ENCODE measurements at regions not wholly inside any gene's neighbourhood (a gene's known extent, or its start where the extent isn't known, plus 50 kb on each side); places are given as distances from the start of the nearest gene placed in this dataset.

DNA sequence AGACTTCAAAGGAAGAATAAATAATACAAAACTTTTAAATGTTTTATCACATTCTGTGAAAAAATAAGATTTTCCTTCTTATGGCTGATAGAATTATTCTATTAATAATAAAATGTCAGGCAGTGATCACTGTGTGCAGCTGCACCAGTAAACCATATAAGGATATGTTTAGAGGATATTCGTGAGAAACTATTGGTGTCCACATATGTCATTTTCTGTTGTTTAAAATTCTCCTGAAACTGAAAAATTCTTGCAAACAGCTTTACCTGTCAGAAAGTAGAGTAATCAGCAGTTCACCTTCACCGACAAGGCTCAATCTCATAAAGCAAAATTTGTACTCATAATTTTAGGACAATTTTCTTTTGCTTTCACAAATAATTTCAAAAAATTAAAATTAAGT lies 170.1 kb upstream of the KCNH7 start:
- H3K27me3 ChIP-seq (ENCODE audit: low read depth): no peaks in the 10 kb centered on the region
- TF ChIP-seq, protein P1, sequence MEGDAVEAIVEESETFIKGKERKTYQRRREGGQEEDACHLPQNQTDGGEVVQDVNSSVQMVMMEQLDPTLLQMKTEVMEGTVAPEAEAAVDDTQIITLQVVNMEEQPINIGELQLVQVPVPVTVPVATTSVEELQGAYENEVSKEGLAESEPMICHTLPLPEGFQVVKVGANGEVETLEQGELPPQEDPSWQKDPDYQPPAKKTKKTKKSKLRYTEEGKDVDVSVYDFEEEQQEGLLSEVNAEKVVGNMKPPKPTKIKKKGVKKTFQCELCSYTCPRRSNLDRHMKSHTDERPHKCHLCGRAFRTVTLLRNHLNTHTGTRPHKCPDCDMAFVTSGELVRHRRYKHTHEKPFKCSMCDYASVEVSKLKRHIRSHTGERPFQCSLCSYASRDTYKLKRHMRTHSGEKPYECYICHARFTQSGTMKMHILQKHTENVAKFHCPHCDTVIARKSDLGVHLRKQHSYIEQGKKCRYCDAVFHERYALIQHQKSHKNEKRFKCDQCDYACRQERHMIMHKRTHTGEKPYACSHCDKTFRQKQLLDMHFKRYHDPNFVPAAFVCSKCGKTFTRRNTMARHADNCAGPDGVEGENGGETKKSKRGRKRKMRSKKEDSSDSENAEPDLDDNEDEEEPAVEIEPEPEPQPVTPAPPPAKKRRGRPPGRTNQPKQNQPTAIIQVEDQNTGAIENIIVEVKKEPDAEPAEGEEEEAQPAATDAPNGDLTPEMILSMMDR (IDR thresholded peaks at IDR 0.05): no peak
- ATAC-seq (no peak), DNase-seq (no peak)
- H3K4me1 ChIP-seq: no peaks in the 10 kb centered on the region
- intact Hi-C loops (cut with DNase I): no loop called here
- H3K36me3 ChIP-seq: no peaks in the 10 kb centered on the region
- H3K4me3 ChIP-seq: no peak overlapping the region
- no peak overlapping the region for H3K27ac ChIP-seq
- H3K9me3 ChIP-seq: no peaks in the 10 kb centered on the region

DNA sequence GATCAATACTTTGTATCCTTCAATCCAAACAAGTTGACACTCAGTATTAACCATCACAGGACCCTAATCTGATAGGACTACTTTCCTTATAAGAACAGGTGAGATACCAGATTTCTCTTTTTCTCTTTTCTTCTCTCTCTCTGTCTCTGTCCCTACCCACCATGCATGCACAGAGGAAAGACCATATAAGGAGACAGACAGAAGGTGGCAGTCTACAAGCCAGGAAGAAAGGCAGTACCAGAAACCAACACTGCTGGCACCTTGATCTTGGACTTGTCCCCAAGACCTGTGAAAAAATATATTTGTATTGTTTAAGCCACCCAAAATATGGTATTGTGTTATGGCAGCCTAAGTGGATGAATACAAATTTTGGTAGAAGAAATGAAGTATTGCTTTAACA lies 156.2 kb upstream of the KCNH7 start:
- Histone ChIP-seq H3K4me1 (no peaks in the 10 kb centered on the region), H3K36me3 (no peaks in the 10 kb centered on the region), H3K27me3 (ENCODE audit: low read depth) (no peaks in the 10 kb centered on the region), H3K27ac (no peak overlapping the region), H3K9me3 (no peaks in the 10 kb centered on the region), H3K4me3 (no peak overlapping the region)
- TF ChIP-seq, protein P1 (IDR thresholded peaks at IDR 0.05): no peak
- ATAC-seq: no peak
- no peak for DNase-seq
- intact Hi-C loops (cut with DNase I): no loop called here

DNA sequence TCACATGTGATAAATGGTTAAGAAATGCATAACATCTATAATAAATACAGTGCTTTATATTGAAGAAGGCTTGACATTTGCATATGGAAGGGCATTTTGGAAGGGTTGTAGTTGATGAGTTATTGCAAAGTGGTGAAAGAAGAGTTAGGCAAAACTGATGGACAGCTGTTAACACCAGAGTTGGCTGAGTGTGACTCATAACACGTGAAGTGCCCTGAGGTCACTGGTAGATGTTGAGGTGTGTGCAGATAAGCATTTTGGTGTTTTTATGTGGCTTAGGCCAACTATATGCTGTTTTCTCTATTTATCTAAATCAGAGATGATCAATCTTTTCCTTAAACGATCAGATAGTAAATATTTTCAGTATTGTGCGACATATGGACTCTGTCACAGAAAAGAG lies 154.3 kb upstream of the KCNH7 start:
- intact Hi-C loops (cut with DNase I): no loop called here
- DNase-seq (no peak), ATAC-seq (no peak)
- H3K36me3 ChIP-seq: no peaks in the 10 kb centered on the region
- no peak overlapping the region for H3K4me3 ChIP-seq
- H3K27ac ChIP-seq: no peak overlapping the region
- TF ChIP-seq, protein P1 (IDR thresholded peaks at IDR 0.05): no peak
- no peaks in the 10 kb centered on the region for H3K27me3 ChIP-seq (ENCODE audit: low read depth)
- no peaks in the 10 kb centered on the region for H3K9me3 ChIP-seq
- H3K4me1 ChIP-seq: no peaks in the 10 kb centered on the region

DNA sequence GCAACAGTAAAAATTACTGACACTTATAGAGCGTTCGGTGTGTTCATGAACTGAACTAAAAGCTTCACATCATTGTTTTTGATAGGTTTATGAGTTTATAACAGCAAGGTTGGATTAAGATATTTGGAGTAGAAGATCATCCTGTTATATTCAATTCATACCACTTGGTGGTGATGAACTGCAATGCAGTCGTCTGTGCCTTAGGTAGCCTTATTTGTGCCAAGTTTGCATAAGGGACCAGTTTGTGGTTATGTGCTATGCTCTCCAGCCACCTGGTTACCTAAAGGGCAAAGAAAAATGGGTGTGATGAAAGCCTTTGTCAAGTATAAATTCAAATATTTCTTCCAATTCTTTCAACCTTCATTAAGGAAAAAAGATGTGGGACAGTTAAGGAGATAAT lies 150.9 kb upstream of the KCNH7 start:
- H3K4me1 ChIP-seq: no peaks in the 10 kb centered on the region
- H3K27me3 ChIP-seq (ENCODE audit: low read depth): no peaks in the 10 kb centered on the region
- DNase-seq (no peak), ATAC-seq (no peak)
- no peaks in the 10 kb centered on the region for H3K36me3 ChIP-seq
- no peak overlapping the region for H3K4me3 ChIP-seq
- no peaks in the 10 kb centered on the region for H3K9me3 ChIP-seq
- no peak overlapping the region for H3K27ac ChIP-seq
- intact Hi-C loops (cut with DNase I): no loop called here
- TF ChIP-seq, protein P1 (IDR thresholded peaks at IDR 0.05): no peak

DNA sequence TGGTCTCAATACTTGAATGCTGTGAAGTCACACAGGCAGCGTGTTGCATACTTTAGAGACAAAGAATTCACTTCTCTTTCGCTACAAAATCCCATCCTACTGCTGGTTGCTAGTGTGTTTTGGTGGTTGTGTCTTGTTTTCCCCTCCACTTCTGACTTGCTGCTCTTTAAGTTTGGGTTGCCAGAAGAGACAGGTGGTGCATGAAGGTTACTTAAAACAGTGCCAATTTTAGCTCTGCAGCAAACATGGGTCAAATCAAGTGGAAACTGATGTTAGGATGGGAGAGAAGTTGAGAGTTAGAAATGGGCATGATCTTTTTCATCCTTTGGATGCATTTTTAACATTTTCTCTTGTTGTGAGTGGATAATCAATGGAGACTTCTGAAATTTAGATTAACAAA lies 136.2 kb upstream of the KCNH7 start:
- Histone ChIP-seq H3K36me3 (no peaks in the 10 kb centered on the region), H3K4me3 (no peak overlapping the region), H3K4me1 (no peaks in the 10 kb centered on the region), H3K27me3 (ENCODE audit: low read depth) (no peaks in the 10 kb centered on the region), H3K27ac (no peak overlapping the region), H3K9me3 (no peaks in the 10 kb centered on the region)
- TF ChIP-seq, protein P1 (IDR thresholded peaks at IDR 0.05): no peak
- DNase-seq (no peak), ATAC-seq (no peak)
- intact Hi-C loops (cut with DNase I): no loop called here

DNA sequence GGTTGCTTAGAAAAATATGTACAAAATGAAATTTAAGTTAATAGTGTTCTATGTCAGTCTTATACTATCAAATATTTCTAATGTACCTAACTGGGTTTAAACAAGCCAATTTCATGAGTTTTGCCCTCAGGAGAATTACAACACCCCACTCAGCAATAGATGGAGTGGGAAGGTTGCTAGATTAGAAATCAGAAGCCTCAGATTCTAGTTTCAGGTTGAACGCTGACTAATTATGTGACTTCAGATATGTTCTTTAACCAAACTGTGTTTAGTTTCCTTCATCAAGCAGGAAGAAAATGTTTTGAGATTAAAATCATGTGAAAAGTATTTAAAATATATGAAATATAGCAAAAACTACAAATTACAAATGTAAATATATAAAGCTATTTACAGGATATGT lies 133.8 kb upstream of the KCNH7 start:
- no peak for ATAC-seq
- no peaks in the 10 kb centered on the region for H3K27me3 ChIP-seq (ENCODE audit: low read depth)
- H3K4me3 ChIP-seq: no peak overlapping the region
- TF ChIP-seq, protein P1 (IDR thresholded peaks at IDR 0.05): no peak
- H3K4me1 ChIP-seq: no peaks in the 10 kb centered on the region
- H3K27ac ChIP-seq: no peak overlapping the region
- no peak for DNase-seq
- no peaks in the 10 kb centered on the region for H3K36me3 ChIP-seq
- intact Hi-C loops (cut with DNase I): no loop called here
- no peaks in the 10 kb centered on the region for H3K9me3 ChIP-seq
